IPS-18a (cell line): ENCODE measurements at regions not wholly inside any gene's neighbourhood (a gene's known extent, or its start where the extent isn't known, plus 50 kb on each side); places are given as distances from the start of the nearest gene placed in this dataset.

Source experiments
- H3K27ac ChIP-seq: one replicate; pipeline ENCODE4 v1.5.1; 2013; ENCODE audit warnings: low read length
- H3K27me3 ChIP-seq: one replicate; pipeline ENCODE4 v1.6.1; 2013; ENCODE audit warnings: mild to moderate bottlenecking, low read length; ENCODE audit not compliant: control insufficient read depth, insufficient read depth
- H3K36me3 ChIP-seq: one replicate; pipeline ENCODE4 v1.6.1; 2013; ENCODE audit warnings: low read depth, low read length; ENCODE audit not compliant: control insufficient read depth
- H3K4me1 ChIP-seq: one replicate; pipeline ENCODE4 v1.6.1; 2013; ENCODE audit warnings: low read depth, low read length; ENCODE audit not compliant: control insufficient read depth
- H3K4me3 ChIP-seq: one replicate; pipeline ENCODE4 v1.5.1; 2013; ENCODE audit warnings: low read length
- H3K9ac ChIP-seq: one replicate; pipeline ENCODE4 v1.6.1; 2013; ENCODE audit warnings: mild to moderate bottlenecking, low read length, moderate library complexity
- H3K9me3 ChIP-seq: one replicate; pipeline ENCODE4 v1.6.1; 2013; ENCODE audit warnings: low read depth, low read length; ENCODE audit not compliant: control insufficient read depth

- no peak overlapping the region for H3K27ac ChIP-seq
- H3K9me3 ChIP-seq: no peaks in the 10 kb centered on the region
- H3K27me3 ChIP-seq: no peaks in the 10 kb centered on the region
- no peaks in the 10 kb centered on the region for H3K4me1 ChIP-seq
- H3K36me3 ChIP-seq: no peaks in the 10 kb centered on the region
- H3K4me3 ChIP-seq: no peak overlapping the region
- H3K9ac ChIP-seq: no peak overlapping the region
Observed at GRCh38 chr5:93034621-93035590, 546.1 kb downstream of the NR2F1-AS1 start.

DNA sequence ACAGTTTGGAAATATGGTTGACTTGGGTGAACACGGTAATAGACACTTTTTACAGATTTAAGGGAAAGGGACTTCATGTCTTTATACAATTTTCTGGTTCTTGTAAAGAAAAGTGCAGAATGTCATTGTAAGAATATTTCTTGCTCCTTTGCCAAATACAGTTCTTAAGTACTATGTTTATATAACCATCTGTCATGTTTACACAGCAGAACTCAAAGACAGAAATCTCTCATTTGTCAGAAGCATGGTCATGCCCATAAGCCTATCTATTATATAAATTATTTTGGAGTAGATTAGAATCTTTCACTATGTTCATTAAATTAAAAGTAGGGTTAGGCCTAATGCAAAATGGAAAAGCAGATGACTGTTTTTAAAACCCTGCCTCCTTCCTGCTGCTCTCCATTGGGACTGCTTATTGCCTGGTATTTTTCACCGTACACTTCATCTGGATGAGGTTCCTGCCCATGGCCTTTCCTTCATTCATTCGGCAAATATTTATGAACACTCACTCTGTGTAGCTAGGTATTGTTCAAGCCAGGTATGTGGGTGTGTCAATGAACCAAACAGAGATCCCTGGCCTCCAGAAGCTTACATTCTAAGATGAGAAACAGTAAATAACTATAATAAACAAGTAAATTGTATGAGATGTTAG is 558.1 kb downstream of the NR2F1-AS1 start:
- Histone ChIP-seq H3K27me3 (no peaks in the 10 kb centered on the region), H3K4me3 (no peak overlapping the region), H3K9ac (no peak overlapping the region), H3K27ac (no peak overlapping the region), H3K36me3 (no peaks in the 10 kb centered on the region), H3K9me3 (no peaks in the 10 kb centered on the region), H3K4me1 (peaks cover 5% of the 10 kb centered on the region)

- Histone ChIP-seq H3K36me3 (no peaks in the 10 kb centered on the region), H3K4me3 (no peak overlapping the region), H3K27ac (no peak overlapping the region)
Observed at GRCh38 chr5:93022211-93022610, 558.8 kb downstream of the NR2F1-AS1 start.

GRCh38 chr5:93019896-93020295 is 561.1 kb downstream of the NR2F1-AS1 start:
- H3K4me1 ChIP-seq: peaks cover 5% of the 10 kb centered on the region
- no peaks in the 10 kb centered on the region for H3K36me3 ChIP-seq
- no peak overlapping the region for H3K4me3 ChIP-seq
- H3K27me3 ChIP-seq: no peaks in the 10 kb centered on the region
- H3K27ac ChIP-seq: no peak overlapping the region
- H3K9ac ChIP-seq: no peak overlapping the region
- no peaks in the 10 kb centered on the region for H3K9me3 ChIP-seq

More at GRCh38 chr5:93022211-93022610, 558.8 kb downstream of the NR2F1-AS1 start:
- H3K9me3 ChIP-seq: no peaks in the 10 kb centered on the region
- H3K9ac ChIP-seq: no peak overlapping the region
- H3K4me1 ChIP-seq: peaks cover 5% of the 10 kb centered on the region
- H3K27me3 ChIP-seq: no peaks in the 10 kb centered on the region

GRCh38 chr5:93018461-93018860 is 562.6 kb downstream of the NR2F1-AS1 start:
- Histone ChIP-seq H3K27ac (no peak overlapping the region), H3K9ac (no peak overlapping the region), H3K27me3 (no peaks in the 10 kb centered on the region), H3K36me3 (no peaks in the 10 kb centered on the region), H3K4me1 (peaks cover 5% of the 10 kb centered on the region), H3K9me3 (no peaks in the 10 kb centered on the region), H3K4me3 (no peak overlapping the region)

- Histone ChIP-seq H3K9ac (no peak overlapping the region), H3K27ac (no peak overlapping the region), H3K4me1 (peaks cover 5% of the 10 kb centered on the region), H3K9me3 (no peaks in the 10 kb centered on the region), H3K4me3 (no peak overlapping the region), H3K27me3 (no peaks in the 10 kb centered on the region), H3K36me3 (no peaks in the 10 kb centered on the region)
Observed at GRCh38 chr5:93017849-93018248, 563.2 kb downstream of the NR2F1-AS1 start.

- no peaks in the 10 kb centered on the region for H3K36me3 ChIP-seq
- H3K27me3 ChIP-seq: no peaks in the 10 kb centered on the region
- no peak overlapping the region for H3K9ac ChIP-seq
- H3K4me3 ChIP-seq: no peak overlapping the region
- H3K9me3 ChIP-seq: no peaks in the 10 kb centered on the region
- H3K4me1 ChIP-seq: peaks cover 5% of the 10 kb centered on the region
- H3K27ac ChIP-seq: no peak overlapping the region
Observed at GRCh38 chr5:93017376-93017775, 563.6 kb downstream of the NR2F1-AS1 start.

DNA sequence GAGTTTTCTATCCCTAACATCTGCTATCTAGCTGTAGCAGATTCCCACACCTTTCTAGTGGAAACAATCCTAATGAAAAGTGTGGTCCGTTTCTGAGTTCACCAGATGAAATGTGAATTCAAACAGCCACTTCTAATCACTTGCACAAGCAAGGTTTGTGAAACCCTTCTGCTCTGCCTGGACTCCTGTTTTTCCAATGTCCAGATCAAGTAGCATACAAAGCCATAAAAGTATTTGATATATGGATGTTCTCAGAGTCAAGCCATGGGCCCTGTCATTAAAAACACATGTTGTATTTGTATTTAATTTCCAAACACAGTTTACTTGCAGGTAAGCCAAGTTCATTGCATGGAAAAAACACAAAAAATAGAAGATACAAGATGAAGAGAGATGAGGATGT is 570.4 kb downstream of the NR2F1-AS1 start:
- Histone ChIP-seq H3K27ac (no peak overlapping the region), H3K27me3 (no peaks in the 10 kb centered on the region), H3K9ac (no peak overlapping the region), H3K36me3 (no peaks in the 10 kb centered on the region), H3K4me3 (no peak overlapping the region), H3K9me3 (no peaks in the 10 kb centered on the region), H3K4me1 (peaks cover 13% of the 10 kb centered on the region)

DNA sequence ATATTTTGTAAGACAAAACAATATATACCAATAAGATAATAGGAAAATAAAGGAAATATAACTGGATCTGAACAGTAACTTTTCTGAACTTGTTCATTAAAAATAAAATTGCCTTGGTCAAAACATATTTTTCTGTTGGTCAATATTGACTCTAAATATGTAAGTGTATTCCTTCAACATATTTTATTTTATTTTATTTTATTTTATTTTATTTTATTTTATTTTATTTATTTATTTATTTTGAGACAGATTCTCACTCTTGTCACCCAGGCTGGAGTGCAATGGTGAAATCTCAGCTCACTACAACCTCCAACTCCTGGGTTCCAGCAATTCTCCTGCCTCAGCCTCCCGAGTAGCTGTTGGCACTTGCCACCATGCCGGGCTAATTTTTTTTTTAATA is 571.0 kb downstream of the NR2F1-AS1 start:
- H3K36me3 ChIP-seq: no peaks in the 10 kb centered on the region
- no peak overlapping the region for H3K27ac ChIP-seq
- H3K4me3 ChIP-seq: no peak overlapping the region
- no peaks in the 10 kb centered on the region for H3K27me3 ChIP-seq
- peaks cover 13% of the 10 kb centered on the region for H3K4me1 ChIP-seq
- H3K9ac ChIP-seq: no peak overlapping the region
- no peaks in the 10 kb centered on the region for H3K9me3 ChIP-seq

GRCh38 chr5:93008502-93009207 is 572.4 kb downstream of the NR2F1-AS1 start:
- Histone ChIP-seq H3K9me3 (no peaks in the 10 kb centered on the region), H3K9ac (no peak overlapping the region), H3K27me3 (no peaks in the 10 kb centered on the region), H3K27ac (no peak overlapping the region), H3K4me3 (no peak overlapping the region), H3K36me3 (no peaks in the 10 kb centered on the region), H3K4me1 (peaks cover 13% of the 10 kb centered on the region)

GRCh38 chr5:93006915-93007314 is 574.1 kb downstream of the NR2F1-AS1 start:
- H3K9me3 ChIP-seq: no peaks in the 10 kb centered on the region
- no peak overlapping the region for H3K9ac ChIP-seq
- no peaks in the 10 kb centered on the region for H3K36me3 ChIP-seq
- H3K27me3 ChIP-seq: no peaks in the 10 kb centered on the region
- no peak overlapping the region for H3K27ac ChIP-seq
- H3K4me1 ChIP-seq: peaks cover 10% of the 10 kb centered on the region
- H3K4me3 ChIP-seq: no peak overlapping the region
